Kidney (tissue), 13 donors: ENCODE measurements at regions not wholly inside any gene's neighbourhood (a gene's known extent, or its start where the extent isn't known, plus 50 kb on each side); places are given as distances from the start of the nearest gene placed in this dataset.
"Not testable (repeated sequence)": the region's sequence is repeated elsewhere in the genome, so short reads cannot be mapped to it uniquely, and the experiment has no call there.

Experiments used
- DNase-seq, 5 donors: peaks; one replicate each; pipeline ENCODE4 v3.0.0-alpha.2; 2013 to 2020
- FAIRE-seq: peaks from 2 replicates; lab custom pipeline; 2012; peaks lifted over from hg19 to GRCh38; lab: Jason Lieb, UNC
- H3K27ac ChIP-seq, 2 donors: one replicate each; pipeline ENCODE4 v1.7.0; 2013; ENCODE audit warnings: low read depth in 2 of 2, low read length in 2 of 2, inconsistent platforms in 1 of 2
- H3K27me3 ChIP-seq: one replicate; pipeline ENCODE4 v1.7.1; 2013; ENCODE audit warnings: low read length, inconsistent platforms; ENCODE audit not compliant: control insufficient read depth, insufficient read depth
- H3K36me3 ChIP-seq, 3 donors: one replicate each; pipeline versions ENCODE4 v1.7.0 to v1.7.1; 2013; ENCODE audit warnings: low read length in 3 of 3, control low read depth in 1 of 3, inconsistent platforms in 1 of 3; ENCODE audit not compliant: insufficient read depth in 3 of 3, control insufficient read depth in 2 of 3
- H3K4me1 ChIP-seq, 3 donors: one replicate each; pipeline versions ENCODE4 v1.7.0 to v1.7.1; 2013; ENCODE audit warnings: low read length in 3 of 3, inconsistent platforms in 1 of 3, low read depth in 1 of 3; ENCODE audit not compliant: control insufficient read depth in 2 of 3, insufficient read depth in 2 of 3
- H3K4me3 ChIP-seq, 3 donors: one replicate each; pipeline versions ENCODE4 v1.7.0 to v1.8.1; 2013; ENCODE audit warnings: low read length in 3 of 3, control low read depth in 1 of 3, inconsistent platforms in 1 of 3
- H3K9ac ChIP-seq, 3 donors: one replicate each; pipeline versions ENCODE4 v1.7.0 to v1.7.1; 2013; ENCODE audit warnings: low read length in 3 of 3, control low read depth in 1 of 3, inconsistent platforms in 1 of 3
- H3K9me3 ChIP-seq, 3 donors: one replicate each; pipeline versions ENCODE4 v1.7.0 to v1.7.1; 2013; ENCODE audit warnings: low read length in 3 of 3, control low read depth in 1 of 3, inconsistent platforms in 1 of 3; ENCODE audit not compliant: control insufficient read depth in 2 of 3, insufficient read depth in 1 of 3
- intact Hi-C: fragments of 100-400 bp; cut with DNase I; formaldehyde crosslinking; loops from one replicate; pipeline ENCODE4 v1.11.1; 2022
- TF ChIP-seq, protein P1 (sequence below): IDR thresholded peaks from 3 replicates; pipeline ENCODE4 v1.5.1; 2012; ENCODE audit warnings: mild to moderate bottlenecking, moderate library complexity, borderline replicate concordance; ENCODE audit not compliant: insufficient read depth; ENCODE audit errors: extremely low read depth
- donor health status: control.
- donor health status: control.
- donor health status: control.
- donor health status: control.
- donor health status: control.
- donor health status: DM: yes; HTN: yes; CAD: no.
- donor health status: Normal renal cell carcinoma (clear cell type).

DNA sequence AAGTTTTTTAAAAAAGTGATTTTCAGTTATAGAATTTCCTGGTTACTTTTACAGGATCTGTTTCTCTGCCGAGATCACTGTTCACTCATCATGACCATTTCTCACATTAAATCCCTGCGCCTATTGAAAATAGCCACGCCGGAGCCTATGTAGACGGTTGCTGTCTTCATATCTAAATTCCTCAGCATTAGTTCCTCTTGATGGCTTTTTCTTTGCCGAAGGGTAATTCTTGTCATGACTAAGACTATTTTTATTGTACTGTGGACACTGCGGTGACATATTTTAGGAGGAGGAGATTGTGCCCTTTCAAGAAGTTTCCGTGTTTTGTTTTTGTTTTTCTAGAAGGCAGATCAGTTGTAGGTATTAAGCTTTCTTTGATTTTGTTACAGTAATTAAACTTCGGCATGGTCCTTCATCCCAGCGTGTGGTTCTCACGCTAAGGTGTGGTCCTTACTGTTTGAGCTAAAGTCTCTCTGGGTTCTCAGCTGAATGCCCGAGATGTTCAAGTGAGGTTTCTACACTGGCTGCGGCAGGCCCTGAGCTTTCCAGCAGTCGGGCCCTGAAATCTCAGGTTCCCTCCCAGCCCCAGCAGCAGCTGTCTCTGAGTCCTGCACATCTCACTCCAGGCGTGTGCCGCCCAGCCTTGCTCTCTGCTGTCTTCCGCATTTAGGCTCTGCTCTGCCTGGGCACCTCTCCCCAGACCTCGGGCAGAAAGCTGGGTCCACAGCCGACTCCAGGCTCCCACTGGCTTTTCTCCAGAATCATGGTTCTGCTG lies 1110.5 kb downstream of the TBC1D22A start:
- no peaks in the 10 kb centered on the region for H3K27me3 ChIP-seq
- TF ChIP-seq, protein P1, sequence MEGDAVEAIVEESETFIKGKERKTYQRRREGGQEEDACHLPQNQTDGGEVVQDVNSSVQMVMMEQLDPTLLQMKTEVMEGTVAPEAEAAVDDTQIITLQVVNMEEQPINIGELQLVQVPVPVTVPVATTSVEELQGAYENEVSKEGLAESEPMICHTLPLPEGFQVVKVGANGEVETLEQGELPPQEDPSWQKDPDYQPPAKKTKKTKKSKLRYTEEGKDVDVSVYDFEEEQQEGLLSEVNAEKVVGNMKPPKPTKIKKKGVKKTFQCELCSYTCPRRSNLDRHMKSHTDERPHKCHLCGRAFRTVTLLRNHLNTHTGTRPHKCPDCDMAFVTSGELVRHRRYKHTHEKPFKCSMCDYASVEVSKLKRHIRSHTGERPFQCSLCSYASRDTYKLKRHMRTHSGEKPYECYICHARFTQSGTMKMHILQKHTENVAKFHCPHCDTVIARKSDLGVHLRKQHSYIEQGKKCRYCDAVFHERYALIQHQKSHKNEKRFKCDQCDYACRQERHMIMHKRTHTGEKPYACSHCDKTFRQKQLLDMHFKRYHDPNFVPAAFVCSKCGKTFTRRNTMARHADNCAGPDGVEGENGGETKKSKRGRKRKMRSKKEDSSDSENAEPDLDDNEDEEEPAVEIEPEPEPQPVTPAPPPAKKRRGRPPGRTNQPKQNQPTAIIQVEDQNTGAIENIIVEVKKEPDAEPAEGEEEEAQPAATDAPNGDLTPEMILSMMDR, result no peak
- intact Hi-C loops, result no loop called here
- H3K27ac ChIP-seq, result no peak overlapping the region
- DNase-seq (no peak), FAIRE-seq (no peak)
- H3K4me1 ChIP-seq, result no peaks in the 10 kb centered on the region
- no peak overlapping the region for H3K4me3 ChIP-seq
- H3K9me3 ChIP-seq, result no peaks in the 10 kb centered on the region
- no peak overlapping the region for H3K9ac ChIP-seq
- H3K36me3 ChIP-seq, result no peaks in the 10 kb centered on the region

DNA sequence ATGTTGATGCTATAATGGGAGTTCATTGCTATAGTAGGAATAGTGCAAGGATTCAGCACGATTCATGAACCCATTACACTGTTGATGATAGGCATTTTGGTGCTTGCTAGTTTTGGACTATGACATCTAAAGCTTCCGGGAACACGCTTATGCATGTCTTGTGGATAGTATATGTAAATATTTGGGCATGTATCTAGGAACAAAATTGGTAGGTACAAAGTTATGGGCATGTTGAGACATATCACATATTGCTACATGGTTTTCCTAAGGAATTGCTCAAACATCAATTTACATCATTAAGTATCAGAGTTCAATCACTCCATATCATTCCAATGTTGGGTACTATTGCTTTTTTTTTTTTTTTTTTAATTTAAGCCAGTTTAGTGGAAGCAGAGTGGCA lies 1103.2 kb downstream of the TBC1D22A start:
- TF ChIP-seq, protein P1, result no peak
- H3K4me1 ChIP-seq, result no peaks in the 10 kb centered on the region
- DNase-seq (no peak), FAIRE-seq (no peak)
- no peaks in the 10 kb centered on the region for H3K27me3 ChIP-seq
- no peaks in the 10 kb centered on the region for H3K9me3 ChIP-seq
- no peak overlapping the region for H3K4me3 ChIP-seq
- no peak overlapping the region for H3K9ac ChIP-seq
- intact Hi-C loops, result no loop called here
- H3K27ac ChIP-seq, result no peak overlapping the region
- H3K36me3 ChIP-seq, result no peaks in the 10 kb centered on the region

DNA sequence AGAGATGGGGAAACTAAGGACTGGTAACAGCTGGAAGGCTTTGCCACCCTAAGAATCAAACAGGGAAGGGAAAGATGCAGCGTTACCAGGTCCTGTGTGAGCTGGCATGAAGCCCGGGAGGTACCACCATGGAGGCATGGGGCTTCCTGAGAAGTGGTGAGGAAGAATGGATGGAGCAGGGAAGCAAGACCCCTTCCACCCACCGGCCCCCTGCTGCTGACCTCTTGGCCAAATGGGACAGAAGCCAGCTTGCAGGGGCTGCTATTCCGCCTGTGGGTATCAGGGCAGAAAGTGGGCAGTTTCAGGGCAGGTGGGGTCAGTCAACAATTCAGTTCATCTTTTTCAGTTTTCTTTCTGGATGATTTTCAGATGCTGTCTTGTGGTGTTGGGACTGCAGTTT lies 1099.9 kb downstream of the TBC1D22A start:
- Histone ChIP-seq H3K36me3 (no peaks in the 10 kb centered on the region), H3K4me3 (no peak overlapping the region), H3K4me1 (no peaks in the 10 kb centered on the region), H3K27me3 (no peaks in the 10 kb centered on the region), H3K27ac (no peak overlapping the region), H3K9me3 (no peaks in the 10 kb centered on the region), H3K9ac (no peak overlapping the region)
- intact Hi-C loops, result no loop called here
- no peak for DNase-seq
- TF ChIP-seq, protein P1, result no peak
- FAIRE-seq, result no peak

DNA sequence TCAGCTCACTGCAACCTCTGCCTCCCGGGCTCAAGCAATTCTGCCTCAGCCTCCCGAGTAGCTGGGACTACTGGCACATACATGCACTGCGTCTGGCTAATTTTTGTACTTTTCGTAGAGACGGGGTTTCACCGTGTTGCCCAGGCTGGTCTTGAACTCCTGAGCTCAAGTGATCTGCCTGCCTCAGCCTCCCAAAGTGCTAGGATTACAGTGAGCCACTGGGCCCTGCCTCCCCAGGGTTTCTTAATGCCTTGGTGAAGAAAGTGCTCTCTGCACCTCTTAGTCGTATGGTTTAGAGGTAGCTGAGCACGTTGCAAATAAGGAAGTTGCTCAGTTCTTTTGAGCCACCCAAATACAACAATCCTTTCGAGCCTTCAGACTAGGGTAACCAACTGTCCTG lies 1098.5 kb downstream of the TBC1D22A start:
- intact Hi-C loops, H3K36me3 ChIP-seq, H3K27me3 ChIP-seq, H3K4me1 ChIP-seq, H3K27ac ChIP-seq, FAIRE-seq, DNase-seq, H3K9ac ChIP-seq, H3K4me3 ChIP-seq, H3K9me3 ChIP-seq: not testable (repeated sequence)
